Omental fat pad (tissue), 3 donors: ENCODE measurements at regions not wholly inside any gene's neighbourhood (a gene's known extent, or its start where the extent isn't known, plus 50 kb on each side); places are given as distances from the start of the nearest gene placed in this dataset.

Experiments used
- ATAC-seq: fragments of 150-250 bp; one replicate; pipeline ENCODE4 v1.9.1; 2016; ENCODE audit warnings: mild to moderate bottlenecking, moderate library complexity; ENCODE audit not compliant: low FRiP score
- DNase-seq: peaks from one replicate; pipeline ENCODE4 v3.0.0-alpha.2; 2019; ENCODE audit warnings: low spot score
- TF ChIP-seq, protein P1 (sequence below), 3 donors: fragments of 450-650 bp; IDR thresholded peaks; one replicate each; pipeline ENCODE4 v1.5.1; 2016 to 2017; ENCODE audit warnings: antibody characterized with exemption in 3 of 3, mild to moderate bottlenecking in 3 of 3, moderate library complexity in 2 of 3

DNA sequence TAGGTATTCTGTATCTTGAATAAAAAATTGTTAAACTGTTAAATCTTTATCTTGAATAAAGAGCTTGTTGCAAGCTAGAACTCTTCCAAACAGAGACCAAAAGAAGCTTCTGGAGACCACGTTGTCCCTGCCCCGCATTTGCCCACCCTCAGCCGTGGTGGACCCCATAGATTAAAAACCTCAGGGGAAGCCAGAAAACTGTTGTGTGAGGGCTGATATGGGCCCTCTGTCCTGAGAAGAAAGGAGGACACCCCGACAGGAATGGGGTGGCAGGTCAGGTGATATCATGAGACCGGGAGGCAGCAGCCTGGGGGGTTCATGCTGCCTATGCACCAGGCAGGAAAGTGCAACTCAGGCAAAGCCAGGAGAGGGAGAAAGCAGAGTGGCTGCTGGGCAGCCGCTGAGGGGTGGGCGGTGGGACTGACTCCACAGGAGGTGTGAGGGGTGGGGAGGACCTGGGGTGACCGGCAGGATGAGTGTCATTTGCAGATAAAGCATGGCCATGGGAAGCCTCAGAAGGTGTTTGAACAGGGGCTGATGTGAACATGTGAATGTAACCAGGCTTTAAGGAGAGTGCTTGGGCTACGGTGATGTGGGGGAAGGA lies 147.8 kb downstream of the IRF8 start:
- DNase-seq (no peak), ATAC-seq (no peak)
- TF ChIP-seq, protein P1, sequence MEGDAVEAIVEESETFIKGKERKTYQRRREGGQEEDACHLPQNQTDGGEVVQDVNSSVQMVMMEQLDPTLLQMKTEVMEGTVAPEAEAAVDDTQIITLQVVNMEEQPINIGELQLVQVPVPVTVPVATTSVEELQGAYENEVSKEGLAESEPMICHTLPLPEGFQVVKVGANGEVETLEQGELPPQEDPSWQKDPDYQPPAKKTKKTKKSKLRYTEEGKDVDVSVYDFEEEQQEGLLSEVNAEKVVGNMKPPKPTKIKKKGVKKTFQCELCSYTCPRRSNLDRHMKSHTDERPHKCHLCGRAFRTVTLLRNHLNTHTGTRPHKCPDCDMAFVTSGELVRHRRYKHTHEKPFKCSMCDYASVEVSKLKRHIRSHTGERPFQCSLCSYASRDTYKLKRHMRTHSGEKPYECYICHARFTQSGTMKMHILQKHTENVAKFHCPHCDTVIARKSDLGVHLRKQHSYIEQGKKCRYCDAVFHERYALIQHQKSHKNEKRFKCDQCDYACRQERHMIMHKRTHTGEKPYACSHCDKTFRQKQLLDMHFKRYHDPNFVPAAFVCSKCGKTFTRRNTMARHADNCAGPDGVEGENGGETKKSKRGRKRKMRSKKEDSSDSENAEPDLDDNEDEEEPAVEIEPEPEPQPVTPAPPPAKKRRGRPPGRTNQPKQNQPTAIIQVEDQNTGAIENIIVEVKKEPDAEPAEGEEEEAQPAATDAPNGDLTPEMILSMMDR (IDR thresholded peaks at IDR 0.05), result no peak

DNA sequence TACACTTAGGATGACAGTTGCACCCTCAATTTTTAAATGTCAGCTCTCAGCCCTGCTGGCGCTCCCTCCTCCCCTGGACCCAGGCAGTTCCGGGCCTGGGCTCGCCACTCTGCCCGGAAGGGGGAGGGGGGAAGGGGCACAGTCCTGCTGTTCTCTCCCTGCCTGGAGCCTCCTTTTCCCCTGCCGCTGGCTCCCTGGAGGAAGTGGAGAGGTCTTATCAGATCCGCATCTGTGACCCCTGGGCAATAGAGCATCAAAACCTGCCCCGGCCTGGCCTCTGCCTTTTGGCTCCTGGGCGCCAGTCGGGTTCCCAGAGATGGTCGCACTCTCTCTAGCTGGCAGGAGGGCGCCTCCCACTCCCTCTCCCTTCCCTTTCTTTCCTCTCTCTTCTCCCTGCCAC lies 149.3 kb downstream of the IRF8 start:
- ATAC-seq, result no peak
- TF ChIP-seq, protein P1 (IDR thresholded peaks at IDR 0.05), result no peak
- DNase-seq, result no peak

DNA sequence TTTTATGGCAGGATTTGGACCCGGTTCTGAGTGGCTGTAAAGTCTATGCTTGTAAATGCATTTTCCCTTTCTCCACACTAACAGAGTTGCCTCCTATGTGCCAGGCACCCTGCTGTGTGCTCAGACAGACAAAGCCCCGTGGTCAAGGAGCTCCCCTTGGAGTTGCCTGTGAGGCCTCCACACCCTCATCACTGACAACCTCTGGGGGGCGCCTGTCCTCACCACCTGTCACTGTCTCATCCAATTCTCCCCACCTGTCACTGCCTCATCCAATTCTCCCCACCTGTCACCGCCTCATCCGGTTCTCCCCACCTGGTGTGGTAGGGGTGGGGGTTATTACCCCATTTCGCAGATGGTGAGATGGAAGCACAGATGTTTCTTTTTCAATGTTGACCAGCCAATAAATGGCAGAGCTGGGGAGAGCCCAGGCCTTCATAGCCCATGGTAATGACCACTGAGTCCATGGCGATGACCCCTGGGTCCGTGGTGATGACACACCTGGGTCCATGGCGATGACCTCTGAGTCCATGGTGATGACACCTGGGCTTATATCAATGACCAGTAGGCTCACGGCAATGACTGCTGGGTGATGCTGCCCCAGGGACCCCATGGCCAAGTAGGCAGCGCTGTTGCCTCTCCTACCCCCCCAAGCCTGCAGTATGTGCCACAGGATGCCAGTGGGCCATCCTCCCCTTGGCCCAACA lies 150.1 kb downstream of the IRF8 start:
- no peak for DNase-seq
- no peak for ATAC-seq
- TF ChIP-seq, protein P1 (IDR thresholded peaks at IDR 0.05), result no peak

DNA sequence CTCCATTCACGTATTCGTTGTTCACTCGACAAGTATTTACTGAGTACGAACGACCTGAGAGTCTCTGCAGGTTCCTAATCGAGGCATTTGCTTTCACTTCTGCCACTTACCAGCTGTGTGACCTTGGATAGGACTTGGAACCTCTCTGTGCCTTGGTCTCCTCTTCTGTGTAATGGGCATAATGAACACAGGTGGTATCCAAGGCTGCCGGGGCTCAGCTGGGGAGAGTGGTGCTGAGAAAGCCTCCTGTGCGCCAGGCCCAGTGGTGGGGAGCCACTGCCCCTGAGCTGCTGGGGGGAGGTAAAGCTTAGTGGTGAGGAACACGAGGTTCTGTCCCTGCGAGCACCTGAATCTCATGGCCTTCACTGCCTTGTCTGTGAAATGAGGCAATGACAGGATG lies 150.7 kb downstream of the IRF8 start:
- TF ChIP-seq, protein P1 (IDR thresholded peaks at IDR 0.05), result no peak
- ATAC-seq, result no peak
- no peak for DNase-seq

DNA sequence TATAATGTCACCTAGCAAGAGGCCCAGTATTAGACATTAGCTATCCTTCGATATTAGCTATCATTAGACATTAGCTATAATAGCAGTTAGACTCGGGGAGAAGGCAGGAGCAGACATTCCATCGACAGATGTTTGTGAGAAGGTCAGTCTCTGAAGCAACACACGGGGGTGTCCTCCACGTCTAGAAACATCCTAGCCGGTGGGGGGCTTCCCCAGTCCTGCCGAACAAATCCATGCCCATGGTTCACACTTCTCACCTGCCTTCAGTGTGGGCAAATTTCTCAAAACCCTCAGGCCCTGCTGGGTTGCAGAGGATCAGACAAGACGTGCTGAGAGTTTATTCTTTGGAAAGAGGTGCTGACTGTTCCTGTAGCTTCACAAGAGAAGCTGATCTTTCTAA lies 151.1 kb downstream of the IRF8 start:
- ATAC-seq (no peak), DNase-seq (no peak)
- TF ChIP-seq, protein P1 (IDR thresholded peaks at IDR 0.05), result no peak

DNA sequence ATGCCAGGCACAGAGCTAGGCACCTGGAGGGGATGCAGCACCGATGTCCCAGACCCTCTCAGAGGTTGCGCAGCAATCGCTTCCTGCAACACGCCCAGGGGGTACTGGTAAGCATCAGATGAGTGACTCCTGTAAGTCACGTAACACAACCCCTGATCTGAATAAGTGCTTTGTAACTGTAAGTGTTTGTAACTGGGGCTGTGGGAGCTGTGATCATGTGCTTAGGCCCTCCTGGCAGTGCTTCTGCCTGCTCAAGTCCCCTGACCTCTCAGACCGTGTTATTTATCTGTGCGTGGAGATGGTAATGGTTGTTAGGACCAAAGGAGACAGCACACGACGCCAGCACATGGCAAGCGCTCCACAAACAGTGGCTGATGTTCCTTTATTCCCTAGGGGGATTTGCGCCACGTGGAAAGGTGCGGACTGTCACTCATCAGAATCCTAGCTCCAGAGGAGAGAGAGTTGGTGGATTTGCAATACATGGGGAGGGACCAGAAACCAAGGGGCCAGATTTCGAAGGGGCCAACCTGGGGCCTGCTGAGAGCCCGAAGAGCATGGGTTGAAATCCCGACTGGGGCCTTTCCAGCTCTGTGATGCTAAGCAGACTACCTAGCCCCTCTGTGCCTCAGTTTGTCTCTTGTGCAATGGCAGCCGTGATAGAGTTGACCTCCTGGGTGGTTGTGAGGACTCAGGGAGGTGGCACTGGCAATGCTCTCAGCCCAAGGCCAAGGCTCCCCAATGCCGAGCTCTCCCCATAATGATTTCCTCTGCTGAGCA lies 151.8 kb downstream of the IRF8 start:
- TF ChIP-seq, protein P1 (IDR thresholded peaks at IDR 0.05), result no peak
- ATAC-seq, result no peak
- no peak for DNase-seq
